ENCODE measurements at regions not wholly inside any gene's neighbourhood (a gene's known extent, or its start where the extent isn't known, plus 50 kb on each side); places are given as distances from the start of the nearest gene placed in this dataset.

GRCh38 chr12:111173391-111173790, 195.5 kb downstream of the PHETA1 start:
- no peak for TF ChIP-seq POLR2AphosphoS5 (IDR thresholded peaks at IDR 0.05; ENCODE audit: low read depth)
- no peak for TF ChIP-seq CTCF (IDR thresholded peaks at IDR 0.05; ENCODE audit: insufficient read depth, low read length)
- TF ChIP-seq SPI1 (IDR thresholded peaks at IDR 0.05; ENCODE audit: borderline replicate concordance, low read depth): no peak
- no peak for TF ChIP-seq GABPA (IDR thresholded peaks at IDR 0.05; ENCODE audit: low read depth)
- TF ChIP-seq REST (IDR thresholded peaks at IDR 0.05; ENCODE audit: insufficient replicate concordance, low read depth): no peak
- Histone ChIP-seq H3K27me3 (ENCODE audit: insufficient read depth, poor library complexity, severe bottlenecking) (no peaks in the 10 kb centered on the region), H3K27ac (replicated peaks) (peak overlapping the region; percentile 20; the same call in 1 of the 2 replicates), H3K4me3 (replicated peaks; ENCODE audit: insufficient read depth, low read length) (no peak overlapping the region)
- no peak for DNase-seq (ENCODE audit: low read depth in 1 of 2, low spot score in 1 of 2)

GRCh38 chr12:111172786-111173185, 196.1 kb downstream of the PHETA1 start:
- Histone ChIP-seq H3K4me3 (replicated peaks; ENCODE audit: insufficient read depth, low read length) (no peak overlapping the region), H3K27me3 (ENCODE audit: insufficient read depth, poor library complexity, severe bottlenecking) (no peaks in the 10 kb centered on the region), H3K27ac (replicated peaks) (no peak overlapping the region)
- no peak for DNase-seq (ENCODE audit: low read depth in 1 of 2, low spot score in 1 of 2)
- TF ChIP-seq GABPA (IDR thresholded peaks at IDR 0.05; ENCODE audit: low read depth): no peak
- no peak for TF ChIP-seq SPI1 (IDR thresholded peaks at IDR 0.05; ENCODE audit: borderline replicate concordance, low read depth)
- no peak for TF ChIP-seq REST (IDR thresholded peaks at IDR 0.05; ENCODE audit: insufficient replicate concordance, low read depth)
- no peak for TF ChIP-seq POLR2AphosphoS5 (IDR thresholded peaks at IDR 0.05; ENCODE audit: low read depth)
- TF ChIP-seq CTCF (IDR thresholded peaks at IDR 0.05; ENCODE audit: insufficient read depth, low read length): no peak

GRCh38 chr12:111171832-111172231, 197.1 kb downstream of the PHETA1 start:
- DNase-seq (ENCODE audit: low read depth in 1 of 2, low spot score in 1 of 2): no peak
- no peak for TF ChIP-seq CTCF (IDR thresholded peaks at IDR 0.05; ENCODE audit: insufficient read depth, low read length)
- no peak for TF ChIP-seq GABPA (IDR thresholded peaks at IDR 0.05; ENCODE audit: low read depth)
- TF ChIP-seq REST (IDR thresholded peaks at IDR 0.05; ENCODE audit: insufficient replicate concordance, low read depth): no peak
- no peak for TF ChIP-seq SPI1 (IDR thresholded peaks at IDR 0.05; ENCODE audit: borderline replicate concordance, low read depth)
- no peak for TF ChIP-seq POLR2AphosphoS5 (IDR thresholded peaks at IDR 0.05; ENCODE audit: low read depth)
- H3K27ac ChIP-seq (replicated peaks): no peak overlapping the region
- no peak overlapping the region for H3K4me3 ChIP-seq (replicated peaks; ENCODE audit: insufficient read depth, low read length)
- no peaks in the 10 kb centered on the region for H3K27me3 ChIP-seq (ENCODE audit: insufficient read depth, poor library complexity, severe bottlenecking)

All from HL-60 (cell line).